ENCODE measurements at regions not wholly inside any gene's neighbourhood (a gene's known extent, or its start where the extent isn't known, plus 50 kb on each side); places are given as distances from the start of the nearest gene placed in this dataset.

DNA sequence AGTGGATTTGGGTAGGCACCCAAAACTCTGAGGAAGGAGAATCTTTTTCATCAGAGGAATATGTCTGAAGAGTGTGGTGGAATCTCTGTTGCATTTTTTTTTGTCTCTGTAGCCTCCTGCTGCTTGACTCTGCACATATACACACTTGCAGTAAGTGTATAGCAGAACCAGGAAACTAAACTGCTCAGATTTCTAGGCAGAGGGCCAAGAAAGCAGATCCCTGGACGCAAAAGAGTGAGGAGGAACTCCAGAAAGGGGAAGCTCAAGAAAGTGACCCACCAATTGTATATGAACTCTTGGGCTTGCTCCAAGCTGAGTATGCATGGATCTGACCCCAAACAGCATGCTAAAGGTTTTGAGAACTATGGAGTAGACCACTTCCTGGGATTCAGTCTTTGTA, 181.8 kb downstream of the GADD45G start:
- DNase-seq = no peak
- ATAC-seq = no peak
- no peaks in the 10 kb centered on the region for H3K27me3 Mint-ChIP-seq
- H3K4me3 Mint-ChIP-seq = no peak overlapping the region
- H3K4me1 Mint-ChIP-seq = no peaks in the 10 kb centered on the region
- no peak overlapping the region for H3K27ac Mint-ChIP-seq
- no peaks in the 10 kb centered on the region for H3K36me3 Mint-ChIP-seq (ENCODE audit: low read depth)
- H3K9me3 ChIP-seq (ENCODE audit: control insufficient read depth, low read length, poor library complexity, severe bottlenecking) = no peaks in the 10 kb centered on the region

DNA sequence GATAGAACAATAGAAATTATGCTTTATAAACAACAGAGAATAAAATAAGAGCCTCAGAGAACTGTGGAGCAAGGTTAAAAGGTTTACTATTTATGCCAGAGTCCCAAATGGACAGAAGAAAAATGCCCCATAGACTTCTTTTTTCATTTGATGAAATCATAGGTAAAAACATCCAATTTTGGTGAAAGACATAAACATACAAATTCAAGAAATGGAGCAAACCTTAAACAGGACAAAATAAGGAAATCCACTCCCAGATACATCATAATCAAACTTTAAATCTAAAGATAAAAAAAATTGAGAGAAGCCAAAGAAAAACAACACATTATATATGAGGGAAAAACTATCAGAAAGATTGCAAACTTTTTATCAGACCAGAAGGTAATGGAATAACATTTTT, 182.8 kb downstream of the GADD45G start:
- Mint-ChIP-seq H3K27me3 (no peaks in the 10 kb centered on the region), H3K4me1 (no peaks in the 10 kb centered on the region), H3K27ac (no peak overlapping the region), H3K4me3 (no peak overlapping the region), H3K36me3 (ENCODE audit: low read depth) (no peaks in the 10 kb centered on the region)
- DNase-seq = no peak
- ATAC-seq = no peak
- H3K9me3 ChIP-seq (ENCODE audit: control insufficient read depth, low read length, poor library complexity, severe bottlenecking) = no peaks in the 10 kb centered on the region

DNA sequence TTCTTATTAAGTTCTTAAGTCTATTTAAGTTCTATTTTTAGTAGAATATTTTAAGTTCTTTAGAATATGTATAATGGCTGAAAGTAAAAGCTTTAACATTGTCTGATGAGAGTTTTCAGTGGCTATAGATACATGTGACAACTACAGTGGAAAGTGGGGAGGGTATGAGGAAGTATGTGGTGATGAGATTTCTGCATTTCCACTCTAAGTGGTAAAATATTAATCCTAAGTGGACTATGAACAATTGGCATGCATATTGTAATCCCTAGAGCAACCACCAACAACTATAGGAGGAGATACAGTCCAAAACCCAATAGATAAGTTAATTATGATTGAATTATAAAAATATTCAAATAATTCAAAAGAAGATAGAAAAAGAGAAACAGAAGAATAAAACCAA, 183.6 kb downstream of the GADD45G start:
- H3K9me3 ChIP-seq (ENCODE audit: control insufficient read depth, low read length, poor library complexity, severe bottlenecking) = no peaks in the 10 kb centered on the region
- Mint-ChIP-seq H3K4me1 (no peaks in the 10 kb centered on the region), H3K27ac (no peak overlapping the region), H3K4me3 (no peak overlapping the region), H3K27me3 (no peaks in the 10 kb centered on the region), H3K36me3 (ENCODE audit: low read depth) (no peaks in the 10 kb centered on the region)
- ATAC-seq = no peak
- no peak for DNase-seq

DNA sequence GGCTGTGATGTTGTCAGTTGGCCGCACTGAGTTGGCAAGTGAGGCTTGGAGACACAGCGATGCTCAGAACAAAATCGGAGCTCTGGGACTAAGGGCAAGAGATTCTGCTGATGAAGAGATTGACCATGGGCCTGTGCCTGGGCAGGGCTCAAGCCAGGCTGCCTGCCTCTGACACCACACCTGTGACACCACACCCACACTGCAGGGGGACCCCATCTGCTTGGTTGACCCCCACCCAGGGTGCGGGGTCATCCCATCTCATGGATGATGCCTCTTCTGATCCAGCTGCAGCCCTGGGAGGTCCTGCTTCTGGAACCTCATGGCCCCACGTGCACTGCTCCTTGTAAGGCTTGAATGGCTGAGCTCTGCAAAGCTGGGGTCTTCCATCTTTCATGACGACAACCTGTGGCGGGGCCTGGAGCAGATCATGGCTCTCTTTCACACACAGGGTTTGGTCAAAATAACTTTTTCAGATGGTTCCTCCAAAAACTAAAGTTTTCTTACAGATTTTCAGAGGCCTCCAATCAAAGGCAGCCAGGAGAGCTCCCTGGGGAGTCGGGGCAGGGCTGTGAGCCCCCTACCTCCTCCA, 185.2 kb downstream of the GADD45G start:
- no peaks in the 10 kb centered on the region for H3K9me3 ChIP-seq (ENCODE audit: control insufficient read depth, low read length, poor library complexity, severe bottlenecking)
- no peak overlapping the region for H3K27ac Mint-ChIP-seq
- peaks cover 2% of the 10 kb centered on the region for H3K4me1 Mint-ChIP-seq
- H3K27me3 Mint-ChIP-seq = no peaks in the 10 kb centered on the region
- no peak for DNase-seq
- no peaks in the 10 kb centered on the region for H3K36me3 Mint-ChIP-seq (ENCODE audit: low read depth)
- no peak overlapping the region for H3K4me3 Mint-ChIP-seq
- ATAC-seq = no peak

DNA sequence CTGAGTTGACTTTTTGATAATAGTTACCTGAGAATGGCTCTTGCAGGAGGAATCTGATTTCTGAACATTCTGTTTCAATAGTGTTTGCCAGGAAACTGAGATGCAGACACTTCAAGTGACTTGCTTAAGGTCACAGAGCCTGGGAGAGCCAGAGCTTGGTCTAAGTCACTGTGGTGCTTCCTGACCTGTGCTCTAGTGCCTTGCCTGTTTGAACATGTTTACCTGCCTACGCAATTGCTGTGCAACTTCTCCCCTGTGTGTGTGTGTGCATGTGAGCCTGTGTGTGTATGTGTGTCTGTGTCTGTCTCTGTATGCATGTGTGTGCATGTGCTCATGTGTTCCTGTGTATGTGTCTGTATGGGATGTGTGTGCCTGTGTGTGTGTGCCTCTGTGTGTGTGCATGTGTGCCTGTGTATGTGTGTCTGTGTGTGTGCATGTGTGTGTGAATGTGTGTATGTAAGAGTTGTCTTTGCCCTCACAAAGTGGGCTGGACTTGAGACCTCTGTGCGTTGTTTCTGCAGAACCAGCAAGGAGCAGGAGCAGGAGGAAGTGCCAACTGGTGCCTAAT, 185.8 kb downstream of the GADD45G start:
- no peak for ATAC-seq
- Mint-ChIP-seq H3K27me3 (no peaks in the 10 kb centered on the region), H3K4me3 (no peak overlapping the region), H3K27ac (no peak overlapping the region), H3K36me3 (ENCODE audit: low read depth) (no peaks in the 10 kb centered on the region), H3K4me1 (peaks cover 2% of the 10 kb centered on the region)
- DNase-seq = no peak
- no peaks in the 10 kb centered on the region for H3K9me3 ChIP-seq (ENCODE audit: control insufficient read depth, low read length, poor library complexity, severe bottlenecking)

DNA sequence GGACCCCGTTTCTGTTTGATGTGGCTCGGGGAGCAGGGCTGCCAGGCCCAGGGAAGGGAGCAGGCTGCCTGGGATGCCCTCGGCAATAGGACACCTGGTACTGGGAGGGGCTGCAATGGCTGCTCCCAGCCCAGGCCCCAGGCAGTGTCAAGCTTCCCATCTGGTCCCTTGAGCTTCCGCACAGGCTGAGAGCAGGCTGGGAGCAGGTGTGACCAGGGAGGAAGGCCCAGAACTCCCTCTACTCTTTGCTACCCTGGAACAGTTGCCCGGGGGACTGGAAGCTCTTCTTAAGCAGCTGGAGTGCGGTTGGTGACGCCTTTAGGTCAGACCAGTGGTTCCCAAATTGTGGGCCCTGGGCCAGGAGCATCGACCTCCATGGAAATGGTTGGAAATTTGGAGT, 186.9 kb downstream of the GADD45G start:
- no peak for ATAC-seq
- H3K27ac Mint-ChIP-seq = no peak overlapping the region
- peaks cover 2% of the 10 kb centered on the region for H3K4me1 Mint-ChIP-seq
- no peaks in the 10 kb centered on the region for H3K36me3 Mint-ChIP-seq (ENCODE audit: low read depth)
- no peak overlapping the region for H3K4me3 Mint-ChIP-seq
- no peaks in the 10 kb centered on the region for H3K27me3 Mint-ChIP-seq
- DNase-seq = no peak
- H3K9me3 ChIP-seq (ENCODE audit: control insufficient read depth, low read length, poor library complexity, severe bottlenecking) = no peaks in the 10 kb centered on the region

DNA sequence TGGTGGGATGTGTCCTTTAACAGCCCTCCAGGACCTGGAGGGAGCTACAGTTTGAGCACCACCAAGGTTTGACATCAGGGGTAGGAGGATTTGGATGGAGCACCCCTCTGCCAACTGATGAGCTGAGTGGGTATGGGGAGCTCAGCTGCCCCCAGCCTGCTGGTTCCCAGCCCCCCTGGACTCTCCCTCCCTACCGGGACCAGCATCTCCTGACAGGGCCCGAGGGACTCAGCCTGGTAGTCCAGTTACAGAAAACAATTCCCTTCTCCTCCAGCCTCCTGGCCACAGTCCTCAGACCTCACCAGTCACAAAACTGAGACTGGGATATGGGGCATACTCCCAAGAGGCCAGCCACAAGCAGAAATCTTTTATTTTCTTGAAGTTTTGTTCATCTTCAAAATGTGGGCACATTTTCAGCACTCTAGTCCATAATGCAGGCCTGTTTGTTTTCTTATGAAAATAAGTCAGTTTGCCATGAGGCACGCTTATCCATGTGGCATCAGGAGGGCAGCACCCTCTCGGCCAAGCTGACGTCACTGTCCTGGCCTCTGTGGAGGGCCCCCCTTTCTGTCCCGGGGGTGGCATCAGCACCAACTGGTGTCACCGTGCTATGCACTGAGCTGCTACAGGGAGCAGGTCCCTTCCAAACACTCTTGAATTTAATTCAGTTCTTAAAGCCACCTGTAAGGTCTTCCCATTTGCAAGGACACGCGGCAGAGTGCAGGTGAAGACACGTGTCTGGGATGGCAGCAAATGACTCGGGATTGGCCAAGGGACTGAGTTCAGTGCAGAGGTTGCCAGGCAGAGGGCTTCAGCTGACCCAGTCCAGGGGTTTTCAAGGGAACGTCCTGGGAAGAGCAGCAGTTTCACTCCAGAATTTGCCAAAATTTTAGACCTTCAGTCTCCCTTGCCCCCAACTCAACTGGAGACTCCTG, 187.6 kb downstream of the GADD45G start:
- H3K4me1 Mint-ChIP-seq = peaks cover 3% of the 10 kb centered on the region
- H3K4me3 Mint-ChIP-seq = no peak overlapping the region
- no peak overlapping the region for H3K27ac Mint-ChIP-seq
- no peak for ATAC-seq
- no peak for DNase-seq
- H3K9me3 ChIP-seq (ENCODE audit: control insufficient read depth, low read length, poor library complexity, severe bottlenecking) = no peaks in the 10 kb centered on the region
- H3K27me3 Mint-ChIP-seq = no peaks in the 10 kb centered on the region
- no peaks in the 10 kb centered on the region for H3K36me3 Mint-ChIP-seq (ENCODE audit: low read depth)

DNA sequence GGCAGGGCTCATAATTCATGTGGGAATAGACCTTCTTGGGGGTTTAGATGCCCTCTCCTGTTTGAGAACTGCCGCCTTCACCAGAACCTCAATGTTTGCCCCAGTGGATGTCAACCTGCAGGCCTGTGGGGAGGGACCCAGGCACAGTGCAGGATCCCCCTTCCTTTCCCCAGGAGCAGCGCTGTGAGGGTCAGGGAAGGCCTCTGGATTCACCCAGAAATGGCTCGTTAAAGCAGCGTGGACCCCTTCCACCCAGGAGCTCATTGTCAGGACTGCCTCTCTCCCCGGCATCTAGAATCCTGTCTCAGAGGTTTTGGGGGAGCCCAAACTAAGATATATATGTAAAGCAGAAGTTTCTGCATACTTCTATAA, 188.3 kb downstream of the GADD45G start:
- no peak for DNase-seq
- H3K27ac Mint-ChIP-seq = no peak overlapping the region
- H3K4me3 Mint-ChIP-seq = no peak overlapping the region
- no peaks in the 10 kb centered on the region for H3K9me3 ChIP-seq (ENCODE audit: control insufficient read depth, low read length, poor library complexity, severe bottlenecking)
- no peaks in the 10 kb centered on the region for H3K27me3 Mint-ChIP-seq
- no peaks in the 10 kb centered on the region for H3K36me3 Mint-ChIP-seq (ENCODE audit: low read depth)
- no peak for ATAC-seq
- peaks cover 3% of the 10 kb centered on the region for H3K4me1 Mint-ChIP-seq

DNA sequence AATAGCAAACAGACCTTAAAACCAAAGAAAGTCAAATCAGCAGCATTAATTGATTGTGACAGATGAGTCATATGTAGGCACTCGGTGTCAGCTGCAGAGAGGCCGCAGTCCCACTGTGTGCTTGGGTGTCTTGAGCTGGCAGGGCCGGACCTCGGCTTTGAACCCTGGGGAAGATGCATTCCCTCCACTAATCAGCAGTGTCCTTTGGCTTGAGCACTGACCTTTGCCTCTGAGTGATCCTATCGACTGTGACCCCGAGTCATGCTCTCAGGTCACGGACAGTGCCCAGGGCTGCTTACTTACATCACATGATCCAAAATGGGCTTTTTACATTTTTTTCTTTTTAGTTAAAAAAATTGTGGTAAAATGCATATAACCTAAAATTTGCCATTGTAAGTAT, 188.7 kb downstream of the GADD45G start:
- no peak overlapping the region for H3K27ac Mint-ChIP-seq
- H3K27me3 Mint-ChIP-seq = no peaks in the 10 kb centered on the region
- no peaks in the 10 kb centered on the region for H3K36me3 Mint-ChIP-seq (ENCODE audit: low read depth)
- H3K4me3 Mint-ChIP-seq = no peak overlapping the region
- no peak for ATAC-seq
- DNase-seq = no peak
- H3K9me3 ChIP-seq (ENCODE audit: control insufficient read depth, low read length, poor library complexity, severe bottlenecking) = no peaks in the 10 kb centered on the region
- H3K4me1 Mint-ChIP-seq = peaks cover 3% of the 10 kb centered on the region

DNA sequence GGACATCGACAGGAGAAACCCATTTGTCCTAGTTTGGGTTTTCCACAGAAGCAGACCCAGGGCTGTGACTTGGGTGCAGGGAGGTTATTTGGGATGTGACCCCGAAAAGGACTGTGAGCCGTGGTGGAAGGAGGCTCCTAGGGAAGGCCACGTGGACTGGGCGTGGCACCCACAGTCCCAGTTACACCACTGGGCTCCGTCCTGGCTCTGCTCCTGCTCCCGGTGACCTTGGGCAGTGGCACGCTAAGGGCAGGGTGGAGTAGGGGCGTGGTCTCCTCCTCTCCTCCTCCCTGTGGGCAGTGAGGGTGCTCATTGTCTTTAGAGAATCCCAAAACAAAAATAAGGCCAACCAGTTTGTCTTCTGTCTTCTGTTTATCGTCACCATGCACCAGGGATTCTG, 190.1 kb downstream of the GADD45G start:
- no peak for ATAC-seq

DNA sequence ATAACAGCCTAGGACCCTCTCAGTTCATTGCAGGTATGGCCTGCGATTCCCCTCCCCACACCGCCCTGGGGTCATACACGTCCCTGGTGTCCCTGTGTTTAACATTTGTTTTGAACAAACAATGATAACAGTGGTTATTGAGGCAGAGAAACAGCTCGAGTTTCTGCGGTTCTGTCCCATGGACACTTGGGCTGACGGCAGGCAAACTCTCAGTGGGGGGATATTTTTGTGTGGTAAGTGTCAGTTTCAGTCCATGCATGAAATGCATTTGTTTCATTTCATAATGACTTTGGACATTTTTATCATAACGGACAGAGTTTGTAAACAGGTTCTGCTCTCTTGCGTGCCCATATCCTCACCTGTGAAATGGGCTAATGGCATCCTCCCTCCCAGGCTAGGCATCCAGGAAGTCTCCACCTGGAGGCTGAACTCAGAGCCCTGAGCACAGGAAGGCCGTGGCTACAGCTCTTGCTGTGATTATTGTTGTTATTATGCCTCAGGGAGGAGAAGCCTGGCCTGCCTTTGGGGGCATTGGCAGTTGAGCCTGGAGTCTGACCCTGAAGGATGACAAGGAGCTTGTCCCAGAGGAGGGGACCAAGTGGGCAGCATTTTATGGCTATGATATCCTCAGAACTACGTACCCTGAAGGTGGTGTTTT, 190.9 kb downstream of the GADD45G start:
- no peaks in the 10 kb centered on the region for H3K36me3 Mint-ChIP-seq (ENCODE audit: low read depth)
- H3K27me3 Mint-ChIP-seq = no peaks in the 10 kb centered on the region
- no peak for DNase-seq
- peaks cover 3% of the 10 kb centered on the region for H3K4me1 Mint-ChIP-seq
- ATAC-seq = no peak
- no peak overlapping the region for H3K4me3 Mint-ChIP-seq
- H3K9me3 ChIP-seq (ENCODE audit: control insufficient read depth, low read length, poor library complexity, severe bottlenecking) = no peaks in the 10 kb centered on the region
- H3K27ac Mint-ChIP-seq = no peak overlapping the region

More for the DNA sequence above, 190.1 kb downstream of the GADD45G start:
- H3K27me3 Mint-ChIP-seq = no peaks in the 10 kb centered on the region
- H3K4me1 Mint-ChIP-seq = peaks cover 3% of the 10 kb centered on the region
- no peak overlapping the region for H3K27ac Mint-ChIP-seq
- H3K4me3 Mint-ChIP-seq = no peak overlapping the region
- H3K36me3 Mint-ChIP-seq (ENCODE audit: low read depth) = no peaks in the 10 kb centered on the region
- no peak for DNase-seq
- no peaks in the 10 kb centered on the region for H3K9me3 ChIP-seq (ENCODE audit: control insufficient read depth, low read length, poor library complexity, severe bottlenecking)

DNA sequence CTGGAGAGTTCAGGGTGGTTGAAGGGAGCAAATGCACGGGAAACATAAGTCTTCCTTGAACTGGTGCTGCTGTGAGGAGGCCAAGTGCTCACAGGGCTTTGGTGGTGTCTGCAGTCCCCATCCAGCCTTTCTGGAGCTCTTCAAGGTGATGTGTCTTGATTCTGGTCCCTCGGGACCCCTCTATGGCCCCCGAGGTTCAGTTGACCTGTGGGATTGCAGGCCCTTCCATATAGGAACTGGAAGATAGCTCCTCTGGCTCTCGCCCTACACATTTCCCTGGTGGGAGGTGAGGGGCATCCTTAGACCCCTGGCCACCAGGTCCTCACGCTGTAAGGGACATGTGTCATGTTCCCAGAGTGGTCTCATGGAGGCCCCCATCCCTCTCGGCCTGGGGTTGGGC, 191.8 kb downstream of the GADD45G start:
- no peaks in the 10 kb centered on the region for H3K36me3 Mint-ChIP-seq (ENCODE audit: low read depth)
- no peak overlapping the region for H3K27ac Mint-ChIP-seq
- H3K4me1 Mint-ChIP-seq = peaks cover 3% of the 10 kb centered on the region
- ATAC-seq (no peak), DNase-seq (no peak)
- H3K4me3 Mint-ChIP-seq = no peak overlapping the region
- H3K27me3 Mint-ChIP-seq = peaks cover 4% of the 10 kb centered on the region
- no peaks in the 10 kb centered on the region for H3K9me3 ChIP-seq (ENCODE audit: control insufficient read depth, low read length, poor library complexity, severe bottlenecking)

DNA sequence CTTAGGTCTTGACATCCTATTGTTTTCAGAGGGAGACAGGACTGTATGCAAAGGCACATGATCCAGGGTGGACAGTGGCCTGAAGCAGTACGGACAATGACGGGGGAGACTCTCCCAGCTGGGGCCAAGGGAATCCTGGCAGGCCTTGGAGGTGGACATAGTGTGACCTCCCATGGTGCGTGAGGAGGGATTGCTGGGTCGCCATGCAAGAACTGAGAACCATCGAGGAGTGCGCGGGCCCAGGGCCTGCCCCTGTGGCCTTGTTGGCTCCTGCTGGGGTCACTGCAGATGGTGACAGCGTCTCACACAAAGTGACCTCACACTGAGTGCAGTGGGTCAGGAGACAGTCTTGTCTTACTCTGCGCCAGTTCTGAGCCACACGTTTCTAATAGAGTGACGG, 192.4 kb downstream of the GADD45G start:
- no peaks in the 10 kb centered on the region for H3K36me3 Mint-ChIP-seq (ENCODE audit: low read depth)
- DNase-seq (no peak), ATAC-seq (no peak)
- H3K27me3 Mint-ChIP-seq = peaks cover 5% of the 10 kb centered on the region
- peaks cover 3% of the 10 kb centered on the region for H3K4me1 Mint-ChIP-seq
- no peak overlapping the region for H3K27ac Mint-ChIP-seq
- no peak overlapping the region for H3K4me3 Mint-ChIP-seq
- H3K9me3 ChIP-seq (ENCODE audit: control insufficient read depth, low read length, poor library complexity, severe bottlenecking) = no peaks in the 10 kb centered on the region
